Esophagus squamous epithelium (tissue), 4 donors: ENCODE measurements at regions not wholly inside any gene's neighbourhood (a gene's known extent, or its start where the extent isn't known, plus 50 kb on each side); places are given as distances from the start of the nearest gene placed in this dataset.

Source experiments
- POLR2A ChIP-seq, 4 donors: fragments of 450-650 bp; IDR thresholded peaks; one replicate each; pipeline ENCODE4 v1.6.1; 2017; ENCODE audit warnings: antibody characterized with exemption in 4 of 4, mild to moderate bottlenecking in 4 of 4, moderate library complexity in 3 of 4
- TF ChIP-seq, protein P1 (sequence below), 6 experiments: fragments of 450-650 bp in 4 of 6; fragments of 200-600 bp in 2 of 6; sonication (generic) in 2 of 6; IDR thresholded peaks; one replicate each; pipeline ENCODE4 v1.5.1; 2016 to 2019; ENCODE audit warnings: antibody characterized with exemption in 6 of 6, mild to moderate bottlenecking in 4 of 6, moderate library complexity in 4 of 6

GRCh38 chr11:129292092-129292491 is 83.6 kb upstream of the BARX2 start:
- TF ChIP-seq, protein P1, sequence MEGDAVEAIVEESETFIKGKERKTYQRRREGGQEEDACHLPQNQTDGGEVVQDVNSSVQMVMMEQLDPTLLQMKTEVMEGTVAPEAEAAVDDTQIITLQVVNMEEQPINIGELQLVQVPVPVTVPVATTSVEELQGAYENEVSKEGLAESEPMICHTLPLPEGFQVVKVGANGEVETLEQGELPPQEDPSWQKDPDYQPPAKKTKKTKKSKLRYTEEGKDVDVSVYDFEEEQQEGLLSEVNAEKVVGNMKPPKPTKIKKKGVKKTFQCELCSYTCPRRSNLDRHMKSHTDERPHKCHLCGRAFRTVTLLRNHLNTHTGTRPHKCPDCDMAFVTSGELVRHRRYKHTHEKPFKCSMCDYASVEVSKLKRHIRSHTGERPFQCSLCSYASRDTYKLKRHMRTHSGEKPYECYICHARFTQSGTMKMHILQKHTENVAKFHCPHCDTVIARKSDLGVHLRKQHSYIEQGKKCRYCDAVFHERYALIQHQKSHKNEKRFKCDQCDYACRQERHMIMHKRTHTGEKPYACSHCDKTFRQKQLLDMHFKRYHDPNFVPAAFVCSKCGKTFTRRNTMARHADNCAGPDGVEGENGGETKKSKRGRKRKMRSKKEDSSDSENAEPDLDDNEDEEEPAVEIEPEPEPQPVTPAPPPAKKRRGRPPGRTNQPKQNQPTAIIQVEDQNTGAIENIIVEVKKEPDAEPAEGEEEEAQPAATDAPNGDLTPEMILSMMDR (IDR thresholded peaks at IDR 0.05), result no peak
- TF ChIP-seq POLR2A (IDR thresholded peaks at IDR 0.05), result no peak
